ENCODE measurements at regions not wholly inside any gene's neighbourhood (a gene's known extent, or its start where the extent isn't known, plus 50 kb on each side); places are given as distances from the start of the nearest gene placed in this dataset.

GRCh38 chr4:176886135-176886534, 93.4 kb upstream of the VEGFC start:
- H3K36me3 ChIP-seq (ENCODE audit: control insufficient read depth, insufficient read depth, low read length): no peaks in the 10 kb centered on the region
- no peak for FAIRE-seq
- TF ChIP-seq CTCF (IDR thresholded peaks at IDR 0.05; ENCODE audit: insufficient read depth, low read length, severe bottlenecking): no peak

GRCh38 chr4:176889776-176890175, 97.1 kb upstream of the VEGFC start:
- no peak for FAIRE-seq
- H3K36me3 ChIP-seq (ENCODE audit: control insufficient read depth, insufficient read depth, low read length): no peaks in the 10 kb centered on the region
- no peak overlapping the region for H3K4me3 ChIP-seq (ENCODE audit: low read depth, low read length)
- no peak for TF ChIP-seq CTCF (IDR thresholded peaks at IDR 0.05; ENCODE audit: insufficient read depth, low read length, severe bottlenecking)
- H3K27me3 ChIP-seq (ENCODE audit: control insufficient read depth, insufficient read depth, low read length): no peaks in the 10 kb centered on the region
- DNase-seq (ENCODE audit: low read depth): no peak

More at GRCh38 chr4:176886135-176886534, 93.4 kb upstream of the VEGFC start:
- Histone ChIP-seq H3K4me3 (ENCODE audit: low read depth, low read length) (no peak overlapping the region), H3K27me3 (ENCODE audit: control insufficient read depth, insufficient read depth, low read length) (no peaks in the 10 kb centered on the region)
- DNase-seq (ENCODE audit: low read depth): no peak

GRCh38 chr4:176894498-176894897, 101.8 kb upstream of the VEGFC start:
- TF ChIP-seq CTCF (IDR thresholded peaks at IDR 0.05; ENCODE audit: insufficient read depth, low read length, severe bottlenecking): no peak
- no peak for DNase-seq (ENCODE audit: low read depth)
- H3K27me3 ChIP-seq (ENCODE audit: control insufficient read depth, insufficient read depth, low read length): no peaks in the 10 kb centered on the region
- no peak for FAIRE-seq
- no peaks in the 10 kb centered on the region for H3K36me3 ChIP-seq (ENCODE audit: control insufficient read depth, insufficient read depth, low read length)
- H3K4me3 ChIP-seq (ENCODE audit: low read depth, low read length): no peak overlapping the region

- DNase-seq (ENCODE audit: low read depth) (no peak), FAIRE-seq (no peak)
- Histone ChIP-seq H3K4me3 (ENCODE audit: low read depth, low read length) (no peak overlapping the region), H3K27me3 (ENCODE audit: control insufficient read depth, insufficient read depth, low read length) (no peaks in the 10 kb centered on the region), H3K36me3 (ENCODE audit: control insufficient read depth, insufficient read depth, low read length) (no peaks in the 10 kb centered on the region)
- no peak for TF ChIP-seq CTCF (IDR thresholded peaks at IDR 0.05; ENCODE audit: insufficient read depth, low read length, severe bottlenecking)
Observed at GRCh38 chr4:176896211-176896610, 103.5 kb upstream of the VEGFC start.

- H3K36me3 ChIP-seq (ENCODE audit: control insufficient read depth, insufficient read depth, low read length): no peaks in the 10 kb centered on the region
- no peak for TF ChIP-seq CTCF (IDR thresholded peaks at IDR 0.05; ENCODE audit: insufficient read depth, low read length, severe bottlenecking)
- H3K4me3 ChIP-seq (ENCODE audit: low read depth, low read length): no peak overlapping the region
- no peak for DNase-seq (ENCODE audit: low read depth)
- no peak for FAIRE-seq
- no peaks in the 10 kb centered on the region for H3K27me3 ChIP-seq (ENCODE audit: control insufficient read depth, insufficient read depth, low read length)
Observed at GRCh38 chr4:176897226-176897625, 104.5 kb upstream of the VEGFC start.

GRCh38 chr4:176898791-176899190, 106.1 kb upstream of the VEGFC start:
- FAIRE-seq: no peak
- TF ChIP-seq CTCF (IDR thresholded peaks at IDR 0.05; ENCODE audit: insufficient read depth, low read length, severe bottlenecking): no peak
- Histone ChIP-seq H3K27me3 (ENCODE audit: control insufficient read depth, insufficient read depth, low read length) (no peaks in the 10 kb centered on the region), H3K36me3 (ENCODE audit: control insufficient read depth, insufficient read depth, low read length) (no peaks in the 10 kb centered on the region), H3K4me3 (ENCODE audit: low read depth, low read length) (no peak overlapping the region)
- DNase-seq (ENCODE audit: low read depth): peak; percentile 52
